Left renal pelvis (tissue), 4 donors: ENCODE measurements at regions not wholly inside any gene's neighbourhood (a gene's known extent, or its start where the extent isn't known, plus 50 kb on each side); places are given as distances from the start of the nearest gene placed in this dataset.
A peak's percentile ranks its signal among the peaks of the same experiment; 100 is the strongest.
"Not testable (repeated sequence)": the region's sequence is repeated elsewhere in the genome, so short reads cannot be mapped to it uniquely, and the experiment has no call there.

Source experiments
- DNase-seq, 4 donors: peaks; one replicate each; pipeline ENCODE4 v3.0.0-alpha.2; 2013; ENCODE audit warnings: low read depth in 4 of 4, low spot score in 3 of 4

GRCh38 chr15:98311566-98312188 lies 336.7 kb upstream of the IGF1R start:
- DNase-seq, result peak in 3 of 4 donors; percentile 61 to 72 (median 69)

- no peak for DNase-seq
These were observed 335.4 kb upstream of the IGF1R start for GRCh38 chr15:98312913-98313312.

- no peak for DNase-seq
These were observed 332.4 kb upstream of the IGF1R start for GRCh38 chr15:98315971-98316370.

GRCh38 chr15:98321896-98322295 lies 326.4 kb upstream of the IGF1R start:
- peak in 2 of 4 donors; percentile 36 to 48 for DNase-seq

- no peak for DNase-seq
These were observed 325.8 kb upstream of the IGF1R start for GRCh38 chr15:98322581-98322980.

GRCh38 chr15:98324341-98324970 lies 323.9 kb upstream of the IGF1R start:
- DNase-seq, result no peak

- DNase-seq, result no peak
These were observed 321.5 kb upstream of the IGF1R start for GRCh38 chr15:98326804-98327203.

- no peak for DNase-seq
These were observed 318.1 kb upstream of the IGF1R start for GRCh38 chr15:98330258-98330657.

- DNase-seq, result no peak
These were observed 317.5 kb upstream of the IGF1R start for GRCh38 chr15:98330692-98331435.

- no peak for DNase-seq
These were observed 316.7 kb upstream of the IGF1R start for GRCh38 chr15:98331676-98332075.

GRCh38 chr15:98333251-98333650 lies 315.1 kb upstream of the IGF1R start:
- DNase-seq, result no peak

- no peak for DNase-seq
These were observed 305.4 kb upstream of the IGF1R start for GRCh38 chr15:98342911-98343310.

- no peak for DNase-seq
These were observed 303.7 kb upstream of the IGF1R start for GRCh38 chr15:98344591-98344990.

- DNase-seq, result no peak
These were observed 301.3 kb upstream of the IGF1R start for GRCh38 chr15:98347001-98347400.

- no peak for DNase-seq
These were observed 300.5 kb upstream of the IGF1R start for GRCh38 chr15:98347866-98348265.

- no peak for DNase-seq
These were observed 298.1 kb upstream of the IGF1R start for GRCh38 chr15:98350276-98350675.

GRCh38 chr15:98358274-98358673 lies 290.1 kb upstream of the IGF1R start:
- not testable (repeated sequence) for DNase-seq

- DNase-seq, result no peak
These were observed 289.4 kb upstream of the IGF1R start for GRCh38 chr15:98358971-98359370.

GRCh38 chr15:98363416-98363815 lies 284.9 kb upstream of the IGF1R start:
- no peak for DNase-seq

GRCh38 chr15:98363955-98364354 lies 284.4 kb upstream of the IGF1R start:
- no peak for DNase-seq

GRCh38 chr15:98369081-98369716 lies 279.1 kb upstream of the IGF1R start:
- no peak for DNase-seq
